H9 (cell line): ENCODE measurements at regions not wholly inside any gene's neighbourhood (a gene's known extent, or its start where the extent isn't known, plus 50 kb on each side); places are given as distances from the start of the nearest gene placed in this dataset.

ENCODE experiments used
- DNase-seq: peaks from one replicate; pipeline ENCODE4 v3.0.0-alpha.2; 2017
- H2AFZ ChIP-seq: one replicate; pipeline ENCODE4 v1.6.1; 2013; ENCODE audit warnings: mild to moderate bottlenecking, low read length, control low read depth, moderate library complexity
- H2AK5ac ChIP-seq: 2 replicates; pipeline ENCODE4 v1.6.1; 2013; ENCODE audit warnings: low read length, control low read depth, mixed read lengths; ENCODE audit not compliant: insufficient read length
- H2BK120ac ChIP-seq: one replicate; pipeline ENCODE4 v1.6.1; 2013; ENCODE audit warnings: low read depth, mild to moderate bottlenecking, low read length, control low read depth, inconsistent platforms; ENCODE audit not compliant: poor library complexity, severe bottlenecking
- H2BK12ac ChIP-seq: 2 replicates; pipeline ENCODE4 v1.6.1; 2013; ENCODE audit warnings: low read length, control low read depth, mixed read lengths, low read depth; ENCODE audit not compliant: insufficient read length
- H2BK15ac ChIP-seq: 2 replicates; pipeline ENCODE4 v1.6.1; 2013; ENCODE audit warnings: low read depth, low read length, control low read depth
- H2BK20ac ChIP-seq: one replicate; pipeline ENCODE4 v1.6.1; 2013; ENCODE audit warnings: low read depth, mild to moderate bottlenecking, low read length, control low read depth, inconsistent platforms; ENCODE audit not compliant: poor library complexity, severe bottlenecking
- H2BK5ac ChIP-seq: 2 replicates; pipeline ENCODE4 v1.6.1; 2013; ENCODE audit warnings: low read length, control low read depth, mixed read lengths; ENCODE audit not compliant: insufficient read length
- H3K14ac ChIP-seq: 2 replicates; pipeline ENCODE4 v1.6.1; 2013; ENCODE audit warnings: low read length, control low read depth; ENCODE audit not compliant: insufficient read depth
- H3K18ac ChIP-seq: 2 replicates; pipeline ENCODE4 v1.6.1; 2013; ENCODE audit warnings: low read depth, mild to moderate bottlenecking, mixed read lengths, low read length, control low read depth; ENCODE audit not compliant: insufficient read length
- H3K23ac ChIP-seq: 2 replicates; pipeline ENCODE4 v1.6.1; 2013; ENCODE audit warnings: low read length, control low read depth, mixed read lengths, low read depth; ENCODE audit not compliant: insufficient read length
- H3K23me2 ChIP-seq: 2 replicates; pipeline ENCODE4 v1.6.1; 2013; ENCODE audit warnings: low read depth, mild to moderate bottlenecking, mixed read lengths, low read length, control low read depth; ENCODE audit not compliant: insufficient read length, poor library complexity, severe bottlenecking
- H3K27ac ChIP-seq: 2 replicates; pipeline ENCODE4 v1.5.1; 2013; ENCODE audit warnings: low read length, control low read depth, mixed read lengths, low read depth; ENCODE audit not compliant: insufficient read length
- H3K27me3 ChIP-seq: 2 replicates; pipeline ENCODE4 v1.6.1; 2013; ENCODE audit warnings: low read length, control low read depth, inconsistent platforms; ENCODE audit not compliant: insufficient read depth
- H3K4ac ChIP-seq: 2 replicates; pipeline ENCODE4 v1.6.1; 2013; ENCODE audit warnings: low read depth, mild to moderate bottlenecking, control low read depth, inconsistent platforms, low read length, moderate library complexity
- H3K4me1 ChIP-seq: 2 replicates; pipeline ENCODE4 v1.6.1; 2013; ENCODE audit warnings: low read length, control low read depth, inconsistent platforms; ENCODE audit not compliant: insufficient read depth
- H3K4me2 ChIP-seq: 2 replicates; pipeline ENCODE4 v1.6.1; 2013; ENCODE audit warnings: low read length, control low read depth, mixed read lengths; ENCODE audit not compliant: insufficient read length, insufficient read depth
- H3K56ac ChIP-seq: 2 replicates; pipeline ENCODE4 v1.6.1; 2013; ENCODE audit warnings: low read depth, mild to moderate bottlenecking, mixed read lengths, low read length, control low read depth; ENCODE audit not compliant: insufficient read length
- H3K79me1 ChIP-seq: 2 replicates; pipeline ENCODE4 v1.6.1; 2013; ENCODE audit warnings: low read depth, mild to moderate bottlenecking, moderate library complexity, low read length, control low read depth, inconsistent platforms; ENCODE audit not compliant: insufficient read depth, poor library complexity, severe bottlenecking
- H3K79me2 ChIP-seq: 2 replicates; pipeline ENCODE4 v1.6.1; 2013; ENCODE audit warnings: low read length, control low read depth, inconsistent platforms; ENCODE audit not compliant: insufficient read depth
- H3K9ac ChIP-seq: 2 replicates; pipeline ENCODE4 v1.6.1; 2013; ENCODE audit warnings: low read length, control low read depth, mixed read lengths; ENCODE audit not compliant: insufficient read length; ENCODE audit errors: extremely low read depth
- H3K9me3 ChIP-seq: one replicate; pipeline ENCODE4 v1.6.1; 2013; ENCODE audit warnings: low read depth, low read length, inconsistent platforms; ENCODE audit not compliant: control insufficient read depth
- H3T11ph ChIP-seq: one replicate; pipeline ENCODE4 v1.6.1; 2013; ENCODE audit warnings: mild to moderate bottlenecking, low read length, control low read depth, inconsistent platforms
- H4K20me1 ChIP-seq: one replicate; pipeline ENCODE4 v1.6.1; 2013; ENCODE audit not compliant: control insufficient read depth, insufficient read length, insufficient read depth
- H4K5ac ChIP-seq: 2 replicates; pipeline ENCODE4 v1.6.1; 2013; ENCODE audit warnings: low read depth, mild to moderate bottlenecking, mixed read lengths, low read length, control low read depth; ENCODE audit not compliant: insufficient read length
- H4K8ac ChIP-seq: replicated peaks from 2 replicates; pipeline ENCODE4 v1.6.1; 2013; ENCODE audit warnings: low read length, control low read depth, mixed read lengths, low read depth; ENCODE audit not compliant: insufficient read length
- H4K91ac ChIP-seq: 2 replicates; pipeline ENCODE4 v1.6.1; 2013; ENCODE audit warnings: low read depth, mild to moderate bottlenecking, moderate library complexity, mixed read lengths, low read length, control low read depth; ENCODE audit not compliant: insufficient read length
- H3K27ac Mint-ChIP-seq, 3 experiments: 2 replicates in 2 of 3; 3 replicates in 1 of 3; pipeline ENCODE4 v1.8.0; 2020 to 2021; ENCODE audit warnings: mixed read lengths in 3 of 3, mild to moderate bottlenecking in 1 of 3, moderate library complexity in 1 of 3
- H3K27me3 Mint-ChIP-seq: 2 replicates; pipeline ENCODE4 v1.8.0; 2021; ENCODE audit warnings: low read depth, mild to moderate bottlenecking, moderate library complexity, mixed read lengths
- H3K36me3 Mint-ChIP-seq, 3 experiments: 2 replicates in 2 of 3; 3 replicates in 1 of 3; pipeline ENCODE4 v1.8.0; 2020 to 2021; ENCODE audit warnings: low read depth in 3 of 3, mixed read lengths in 3 of 3; ENCODE audit not compliant: insufficient read depth in 1 of 3
- H3K4me1 Mint-ChIP-seq, 2 experiments: 2 replicates each; pipeline ENCODE4 v1.8.0; 2020; ENCODE audit warnings: mixed read lengths in 2 of 2
- H3K4me3 Mint-ChIP-seq, 2 experiments: 2 replicates in 1 of 2; 3 replicates in 1 of 2; pipeline ENCODE4 v1.8.0; 2020 to 2021; ENCODE audit warnings: mild to moderate bottlenecking in 2 of 2, mixed read lengths in 2 of 2, moderate library complexity in 1 of 2
- H3K9me3 Mint-ChIP-seq, 2 experiments: 2 replicates in 1 of 2; 3 replicates in 1 of 2; pipeline ENCODE4 v1.8.0; 2020; ENCODE audit warnings: mild to moderate bottlenecking in 2 of 2, mixed read lengths in 2 of 2, moderate library complexity in 1 of 2
- WGBS: extraction: QIAGEN DNeasy Blood & Tissue Kit; methylation state at CpG from one replicate; pipeline ENCODE4 v1.1.7; 2013; ENCODE audit warnings: missing lambda C conversion rate, low lambda C conversion rate, mixed read lengths; ENCODE audit not compliant: insufficient read length; ENCODE audit errors: extremely low coverage; 5-methylcytosine and 5-hydroxymethylcytosine counted together
- TF ChIP-seq, protein P1 (sequence below): fragments of 200-600 bp; sonication (generic); conservative IDR thresholded peaks from 3 replicates; pipeline ENCODE4 v1.8.0; 2021; ENCODE audit warnings: antibody characterized with exemption, mild to moderate bottlenecking

- no peak overlapping the region for H4K5ac ChIP-seq
- no CpG with 5 or more reads among the region's 2 CpGs for WGBS
- H3K23me2 ChIP-seq: no peaks in the 10 kb centered on the region
- no peak overlapping the region for H3T11ph ChIP-seq
- no peak overlapping the region for H3K9ac ChIP-seq
- no peaks in the 10 kb centered on the region for H3K36me3 Mint-ChIP-seq
- H3K9me3 ChIP-seq: no peaks in the 10 kb centered on the region
- no peaks in the 10 kb centered on the region for H3K27me3 ChIP-seq
- no peak overlapping the region for H3K23ac ChIP-seq
- H2BK5ac ChIP-seq: no peak overlapping the region
- no peak overlapping the region for H2BK20ac ChIP-seq
- no peak overlapping the region for H3K27ac Mint-ChIP-seq
- H3K79me2 ChIP-seq: no peaks in the 10 kb centered on the region
- H3K4me3 Mint-ChIP-seq: no peak overlapping the region
- H3K14ac ChIP-seq: no peak overlapping the region
- no peak overlapping the region for H2BK15ac ChIP-seq
- H3K4ac ChIP-seq: no peak overlapping the region
- H4K8ac ChIP-seq: no peak overlapping the region
- no peaks in the 10 kb centered on the region for H3K4me1 Mint-ChIP-seq
- no peaks in the 10 kb centered on the region for H3K79me1 ChIP-seq
- H2BK12ac ChIP-seq: no peak overlapping the region
- no peak overlapping the region for H4K91ac ChIP-seq
- TF ChIP-seq, protein P1, sequence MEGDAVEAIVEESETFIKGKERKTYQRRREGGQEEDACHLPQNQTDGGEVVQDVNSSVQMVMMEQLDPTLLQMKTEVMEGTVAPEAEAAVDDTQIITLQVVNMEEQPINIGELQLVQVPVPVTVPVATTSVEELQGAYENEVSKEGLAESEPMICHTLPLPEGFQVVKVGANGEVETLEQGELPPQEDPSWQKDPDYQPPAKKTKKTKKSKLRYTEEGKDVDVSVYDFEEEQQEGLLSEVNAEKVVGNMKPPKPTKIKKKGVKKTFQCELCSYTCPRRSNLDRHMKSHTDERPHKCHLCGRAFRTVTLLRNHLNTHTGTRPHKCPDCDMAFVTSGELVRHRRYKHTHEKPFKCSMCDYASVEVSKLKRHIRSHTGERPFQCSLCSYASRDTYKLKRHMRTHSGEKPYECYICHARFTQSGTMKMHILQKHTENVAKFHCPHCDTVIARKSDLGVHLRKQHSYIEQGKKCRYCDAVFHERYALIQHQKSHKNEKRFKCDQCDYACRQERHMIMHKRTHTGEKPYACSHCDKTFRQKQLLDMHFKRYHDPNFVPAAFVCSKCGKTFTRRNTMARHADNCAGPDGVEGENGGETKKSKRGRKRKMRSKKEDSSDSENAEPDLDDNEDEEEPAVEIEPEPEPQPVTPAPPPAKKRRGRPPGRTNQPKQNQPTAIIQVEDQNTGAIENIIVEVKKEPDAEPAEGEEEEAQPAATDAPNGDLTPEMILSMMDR: no peak
- no peak overlapping the region for H2BK120ac ChIP-seq
- H3K9me3 Mint-ChIP-seq: no peaks in the 10 kb centered on the region
- no peaks in the 10 kb centered on the region for H4K20me1 ChIP-seq
- H3K27me3 Mint-ChIP-seq: no peaks in the 10 kb centered on the region
- H2AK5ac ChIP-seq: no peak overlapping the region
- H3K18ac ChIP-seq: no peak overlapping the region
- H3K4me2 ChIP-seq: no peak overlapping the region
- no peak for DNase-seq
- H3K56ac ChIP-seq: no peak overlapping the region
- H2AFZ ChIP-seq: no peak overlapping the region
- no peak overlapping the region for H3K27ac ChIP-seq
- no peaks in the 10 kb centered on the region for H3K4me1 ChIP-seq
Observed at GRCh38 chr13:57073983-57074382, 66.7 kb upstream of the PRR20A start.
